ENCODE measurements at regions not wholly inside any gene's neighbourhood (a gene's known extent, or its start where the extent isn't known, plus 50 kb on each side); places are given as distances from the start of the nearest gene placed in this dataset.

DNA sequence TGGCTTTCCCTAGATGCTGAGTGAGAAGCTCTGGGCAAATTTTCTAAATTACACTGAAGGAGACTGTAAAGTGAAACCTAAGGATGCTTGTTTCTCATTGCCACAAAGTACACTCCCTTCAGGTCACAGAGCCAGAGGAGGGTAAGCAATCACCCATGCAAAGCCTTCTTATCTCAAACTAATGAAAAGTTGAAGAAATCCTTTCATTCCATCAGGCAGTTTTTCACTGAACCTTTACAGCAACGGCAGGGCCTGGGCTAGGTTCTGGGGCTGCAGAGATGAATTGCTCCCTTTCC lies 106.2 kb downstream of the RASSF10 start:
- H3K4me1 ChIP-seq (replicated peaks in 1 of 4; ENCODE audit: control insufficient read depth in 3 of 4, insufficient read depth in 4 of 4, low read length in 3 of 4), result peaks cover 0 to 11% (median 2%) of the 10 kb centered on the region in 4 experiments; a peak in 3 of 7 replicates
- H4K8ac ChIP-seq (ENCODE audit: extremely low read depth, insufficient read depth, low read length), result no peak overlapping the region
- CTCF ChIA-PET (ENCODE audit: partially characterized antibody), result interaction anchor here (0.9 to 2.0 kb wide), 5 partner anchors 10 to 152 kb away, joined by 3 to 6 read pairs (median 3); no protein-coding TSS in a partner anchor
- no peaks in the 10 kb centered on the region for H4K20me1 ChIP-seq (replicated peaks in 1 of 2; ENCODE audit: control insufficient read depth in 1 of 2, insufficient read depth in 2 of 2, low read length in 2 of 2)
- no peaks in the 10 kb centered on the region for H3K23me2 ChIP-seq (ENCODE audit: low read depth, low read length)
- H3K18ac ChIP-seq (ENCODE audit: extremely low read depth, low read length), result no peak overlapping the region
- no peak overlapping the region for H4K91ac ChIP-seq (replicated peaks; ENCODE audit: insufficient read length, low read length)
- H4K5ac ChIP-seq (ENCODE audit: insufficient read length, low read depth, low read length), result no peak overlapping the region
- FAIRE-seq, result no peak
- POLR2A ChIA-PET (ENCODE audit: partially characterized antibody), result no interaction called here
- no peak overlapping the region for H3K56ac ChIP-seq (replicated peaks; ENCODE audit: insufficient read length, low read depth, low read length)
- H3K4ac ChIP-seq (replicated peaks; ENCODE audit: insufficient read length, low read depth, low read length), result no peak overlapping the region
- H2BK5ac ChIP-seq (ENCODE audit: low read depth, low read length), result no peak overlapping the region
- no peak overlapping the region for H2BK120ac ChIP-seq (replicated peaks; ENCODE audit: low read depth, low read length)
- no peak overlapping the region for H3K27ac ChIP-seq (ENCODE audit: low read depth, low read length)
- H3K36me3 ChIP-seq (ENCODE audit: control insufficient read depth in 2 of 4, insufficient read depth in 4 of 4, low read length in 3 of 4), result no peaks in the 10 kb centered on the region
- H3K23ac ChIP-seq (ENCODE audit: insufficient read length), result no peak overlapping the region
- no peaks in the 10 kb centered on the region for H3K79me1 ChIP-seq (ENCODE audit: low read depth, low read length)
- H3K4me3 ChIP-seq (ENCODE audit: extremely low read depth in 1 of 4, insufficient read depth in 2 of 4, low read depth in 3 of 4, low read length in 4 of 4), result no peak overlapping the region
- H3K4me2 ChIP-seq (ENCODE audit: insufficient read depth in 1 of 2, low read depth in 2 of 2, low read length in 2 of 2), result no peak overlapping the region
- H3K9me3 ChIP-seq (ENCODE audit: insufficient read depth in 2 of 2, low read depth in 1 of 2, low read length in 1 of 2), result no peaks in the 10 kb centered on the region
- no peak overlapping the region for H3K9ac ChIP-seq (replicated peaks in 1 of 4; ENCODE audit: extremely low read depth in 1 of 4, low read depth in 3 of 4, low read length in 3 of 4)
- H3K27me3 ChIP-seq (replicated peaks in 1 of 4; ENCODE audit: control insufficient read depth in 3 of 4, extremely low read depth in 1 of 4, insufficient read depth in 3 of 4, low read length in 3 of 4), result no peaks in the 10 kb centered on the region
- no peak overlapping the region for H2AK5ac ChIP-seq (ENCODE audit: low read depth, low read length)
- no peaks in the 10 kb centered on the region for H3K79me2 ChIP-seq (ENCODE audit: control insufficient read depth in 1 of 2, insufficient read depth in 2 of 2, low read length in 2 of 2)
- H2BK12ac ChIP-seq (ENCODE audit: low read depth, low read length), result no peak overlapping the region
- H2BK20ac ChIP-seq (ENCODE audit: low read length), result no peak overlapping the region
- H2BK15ac ChIP-seq (ENCODE audit: low read length), result no peak overlapping the region
- no peak overlapping the region for H3K14ac ChIP-seq (ENCODE audit: insufficient read length)
- WGBS, 2 experiments (ENCODE audit: extremely low coverage in 1 of 2, insufficient coverage in 1 of 2, insufficient read length in 1 of 2, insufficient replicate concordance in 2 of 2, low coverage in 1 of 2, low lambda C conversion rate in 2 of 2, missing lambda C conversion rate in 1 of 2), result 0% methylated on average over 1 of the region's 1 CpG; no CpG with 5 or more reads in 1 of the 2 experiments
- no peak for DNase-seq (ENCODE audit: low read depth in 1 of 2, low spot score in 2 of 2)
- no peak overlapping the region for H2AFZ ChIP-seq (ENCODE audit: low read length)
- TF ChIP-seq RXRA (IDR thresholded peaks at IDR 0.05; ENCODE audit: insufficient read depth, low read depth, low read length), result no peak
